GM03348 (cell line): ENCODE measurements at regions not wholly inside any gene's neighbourhood (a gene's known extent, or its start where the extent isn't known, plus 50 kb on each side); places are given as distances from the start of the nearest gene placed in this dataset.
"Not testable (repeated sequence)": the region's sequence is repeated elsewhere in the genome, so short reads cannot be mapped to it uniquely, and the experiment has no call there.

Experiments used
- DNase-seq: peaks from one replicate; pipeline ENCODE4 v3.0.0; 2012; ENCODE audit warnings: low spot score

DNA sequence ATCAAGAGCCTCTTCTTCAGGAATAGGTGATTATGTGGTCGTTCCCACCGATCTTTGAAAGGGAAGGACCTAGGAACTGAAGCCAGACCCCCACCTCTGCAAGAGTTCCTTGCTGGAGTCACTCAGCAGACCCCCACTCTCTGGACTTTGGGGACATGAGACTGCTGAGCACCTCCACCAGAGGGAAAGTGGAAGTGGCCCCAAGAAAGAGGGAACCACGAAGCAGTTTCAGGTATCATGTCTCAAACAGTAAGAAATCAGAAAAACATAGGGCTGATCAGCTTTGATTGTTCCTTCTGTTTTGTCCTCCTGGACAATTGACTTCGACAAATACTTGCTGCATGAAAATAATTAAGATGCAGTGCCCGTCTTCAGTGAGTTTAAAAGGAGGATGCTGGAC lies 84.2 kb upstream of the ADORA2B start:
- DNase-seq, result not testable (repeated sequence)

GRCh38 chr17:15864061-15864460 lies 80.9 kb upstream of the ADORA2B start:
- DNase-seq, result not testable (repeated sequence)

GRCh38 chr17:15864472-15864871 lies 80.5 kb upstream of the ADORA2B start:
- not testable (repeated sequence) for DNase-seq

GRCh38 chr17:15866015-15866414 lies 78.9 kb upstream of the ADORA2B start:
- DNase-seq, result not testable (repeated sequence)

DNA sequence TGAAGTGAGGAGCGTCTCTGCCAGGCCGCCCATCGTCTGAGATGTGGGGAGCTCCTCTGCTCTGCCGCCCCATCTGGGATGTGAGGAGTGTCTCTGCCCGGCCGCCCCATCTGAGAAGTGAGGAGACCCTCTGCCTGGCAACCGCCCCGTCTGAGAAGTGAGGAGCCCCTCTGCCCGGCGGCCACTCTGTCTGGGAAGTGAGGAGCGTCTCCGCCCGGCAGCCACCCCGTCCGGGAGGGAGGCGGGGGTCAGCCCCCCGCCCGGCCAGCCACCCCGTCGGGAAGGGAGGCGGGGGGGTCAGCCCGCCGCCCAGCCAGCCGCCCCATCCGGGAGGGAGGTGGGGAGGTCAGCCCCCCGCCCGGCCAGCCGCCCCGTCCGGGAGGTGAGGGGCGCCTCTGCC lies 77.6 kb upstream of the ADORA2B start:
- DNase-seq, result not testable (repeated sequence)

DNA sequence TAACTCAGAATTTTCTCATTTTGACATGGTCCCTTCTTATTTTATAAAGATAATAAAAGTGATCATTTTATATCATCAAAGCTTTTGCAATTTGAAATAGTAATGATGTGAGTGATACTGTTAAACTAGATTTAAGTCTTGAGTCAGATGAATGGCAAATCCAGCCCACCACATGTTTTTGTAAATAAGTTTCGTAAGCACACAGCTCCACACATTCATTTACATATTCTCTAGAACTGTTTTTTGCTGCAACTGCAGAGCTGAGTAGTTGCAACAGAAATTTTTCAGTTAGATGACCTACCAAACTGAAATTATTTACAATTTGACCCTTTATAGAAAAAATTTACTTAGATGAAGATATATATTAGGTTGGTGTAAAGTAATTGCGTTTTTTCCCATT lies 75.1 kb upstream of the ADORA2B start:
- DNase-seq, result not testable (repeated sequence)

GRCh38 chr17:15872677-15873076 lies 72.3 kb upstream of the ADORA2B start:
- not testable (repeated sequence) for DNase-seq

DNA sequence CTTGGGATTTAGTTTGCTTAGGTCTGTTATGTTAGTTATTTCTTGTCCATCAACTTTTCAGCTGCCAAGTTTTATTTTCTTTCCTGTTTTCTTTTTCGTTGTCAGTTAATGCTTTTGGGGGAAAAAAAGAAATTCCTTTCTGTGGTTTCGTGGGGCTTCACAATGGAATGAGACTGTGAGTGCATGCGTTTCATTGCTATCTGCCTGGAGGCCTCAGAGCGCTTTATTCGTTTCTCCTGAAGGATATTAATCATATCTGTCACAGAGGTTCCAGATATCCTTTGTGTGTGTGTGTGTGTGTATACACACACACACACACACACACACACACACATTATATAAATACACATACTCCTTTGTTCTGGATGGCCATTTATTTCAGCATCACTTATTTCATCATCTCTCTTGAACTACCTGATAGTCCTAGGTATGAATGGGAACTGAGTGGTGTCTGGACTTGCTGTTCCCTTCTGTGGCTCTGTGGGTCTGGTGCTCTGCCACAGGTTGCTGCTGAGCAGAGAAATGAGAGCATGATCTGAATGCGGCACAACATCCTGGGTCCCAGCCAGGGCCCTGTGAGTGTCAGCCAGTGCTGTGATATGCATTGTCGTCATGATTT lies 66.9 kb upstream of the ADORA2B start:
- DNase-seq, result not testable (repeated sequence)

- DNase-seq, result no peak
Observed at GRCh38 chr17:15882058-15882720, 62.7 kb upstream of the ADORA2B start.

- DNase-seq, result no peak
Observed at GRCh38 chr17:15882777-15883176, 62.2 kb upstream of the ADORA2B start.

- DNase-seq, result no peak
Observed at GRCh38 chr17:15883617-15884111, 61.3 kb upstream of the ADORA2B start.

- no peak for DNase-seq
Observed at GRCh38 chr17:15884731-15885130, 60.2 kb upstream of the ADORA2B start.

DNA sequence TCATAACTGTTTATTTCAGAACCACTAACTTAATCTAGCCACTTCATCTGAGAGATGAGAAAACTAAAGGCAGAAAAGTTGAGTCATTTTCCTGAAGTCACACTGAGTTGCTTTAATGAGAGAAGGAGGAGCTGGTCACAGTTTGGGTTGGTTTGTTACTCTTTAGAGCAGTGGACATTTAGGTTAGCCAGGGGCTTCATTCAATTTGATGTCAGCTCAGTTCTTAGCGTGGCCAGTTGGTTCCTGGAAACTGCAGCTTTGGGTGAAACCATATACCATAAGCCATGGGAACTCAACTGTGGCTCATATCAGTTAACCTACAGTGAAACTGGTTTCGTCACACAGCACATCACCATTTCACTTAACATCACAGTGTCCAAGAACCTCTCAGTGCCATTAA lies 59.2 kb upstream of the ADORA2B start:
- no peak for DNase-seq

- no peak for DNase-seq
Observed at GRCh38 chr17:15886221-15886620, 58.7 kb upstream of the ADORA2B start.

GRCh38 chr17:15886804-15887203 lies 58.1 kb upstream of the ADORA2B start:
- no peak for DNase-seq

GRCh38 chr17:15888436-15888835 lies 56.5 kb upstream of the ADORA2B start:
- no peak for DNase-seq

DNA sequence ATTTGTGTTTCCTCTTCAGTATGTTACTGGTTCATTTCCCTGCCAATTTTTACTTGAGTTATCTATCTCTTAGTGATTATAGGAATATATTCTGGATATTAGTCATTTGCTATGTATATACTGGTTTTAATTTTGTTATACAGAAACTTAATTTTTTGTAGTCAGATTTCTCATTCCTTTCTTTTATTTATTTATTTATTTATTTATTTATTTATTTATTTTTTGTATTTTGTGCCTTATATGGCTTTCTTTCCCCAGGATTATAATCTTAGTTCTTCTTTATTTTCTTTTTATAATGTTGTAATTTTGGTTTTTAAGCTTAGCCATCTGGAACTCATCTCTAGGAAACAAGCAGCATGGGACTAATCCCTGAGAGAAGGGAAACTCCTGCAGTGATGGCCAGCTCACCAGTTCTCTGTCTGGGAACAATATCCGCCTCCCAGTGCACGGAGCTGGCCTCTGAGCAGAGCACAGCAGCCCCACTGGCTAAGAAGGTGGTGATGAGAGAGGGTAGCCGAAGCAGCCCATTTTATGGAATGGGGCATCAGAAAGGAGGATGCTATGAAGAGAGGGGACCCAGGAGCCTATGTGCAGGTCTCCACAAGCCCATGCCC lies 54.5 kb upstream of the ADORA2B start:
- DNase-seq, result no peak

DNA sequence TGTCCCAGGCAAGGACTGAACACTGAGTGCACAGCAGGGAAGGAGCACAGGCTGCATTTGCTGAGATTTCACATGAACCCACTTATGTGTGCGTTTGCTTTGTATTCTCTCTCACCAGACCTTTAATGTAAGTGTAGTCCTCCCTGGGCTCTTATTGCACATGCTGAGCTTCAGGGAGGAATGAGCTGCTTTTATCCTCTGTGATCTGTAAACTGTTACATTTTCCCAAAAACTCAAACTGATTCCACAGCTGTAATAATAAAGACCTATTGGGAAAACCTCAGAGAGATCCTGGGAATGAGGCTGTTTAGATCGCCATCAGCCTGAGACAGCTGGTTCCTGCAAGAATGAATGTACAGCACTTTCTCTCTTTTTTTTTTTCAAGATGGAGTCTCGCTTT lies 53.6 kb upstream of the ADORA2B start:
- DNase-seq, result no peak

DNA sequence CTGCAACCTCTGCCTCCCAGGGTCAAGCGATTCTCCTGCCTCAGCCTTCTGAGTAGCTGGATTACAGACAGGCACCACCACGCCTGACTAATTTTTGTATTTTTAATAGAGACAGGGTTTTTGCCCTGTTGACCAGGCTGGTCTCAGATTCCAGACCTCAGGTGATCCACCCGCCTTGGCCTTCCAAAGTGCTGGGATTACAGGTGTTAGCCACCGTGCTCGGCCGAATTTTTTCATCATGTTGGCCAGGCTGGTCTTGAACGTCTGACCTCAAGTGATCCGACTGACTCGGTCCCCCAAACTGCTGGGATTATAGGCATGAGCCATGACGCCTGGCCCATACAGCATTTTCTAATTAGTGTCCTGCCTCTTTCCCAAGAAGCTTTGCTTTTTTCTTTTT lies 52.7 kb upstream of the ADORA2B start:
- DNase-seq, result no peak

DNA sequence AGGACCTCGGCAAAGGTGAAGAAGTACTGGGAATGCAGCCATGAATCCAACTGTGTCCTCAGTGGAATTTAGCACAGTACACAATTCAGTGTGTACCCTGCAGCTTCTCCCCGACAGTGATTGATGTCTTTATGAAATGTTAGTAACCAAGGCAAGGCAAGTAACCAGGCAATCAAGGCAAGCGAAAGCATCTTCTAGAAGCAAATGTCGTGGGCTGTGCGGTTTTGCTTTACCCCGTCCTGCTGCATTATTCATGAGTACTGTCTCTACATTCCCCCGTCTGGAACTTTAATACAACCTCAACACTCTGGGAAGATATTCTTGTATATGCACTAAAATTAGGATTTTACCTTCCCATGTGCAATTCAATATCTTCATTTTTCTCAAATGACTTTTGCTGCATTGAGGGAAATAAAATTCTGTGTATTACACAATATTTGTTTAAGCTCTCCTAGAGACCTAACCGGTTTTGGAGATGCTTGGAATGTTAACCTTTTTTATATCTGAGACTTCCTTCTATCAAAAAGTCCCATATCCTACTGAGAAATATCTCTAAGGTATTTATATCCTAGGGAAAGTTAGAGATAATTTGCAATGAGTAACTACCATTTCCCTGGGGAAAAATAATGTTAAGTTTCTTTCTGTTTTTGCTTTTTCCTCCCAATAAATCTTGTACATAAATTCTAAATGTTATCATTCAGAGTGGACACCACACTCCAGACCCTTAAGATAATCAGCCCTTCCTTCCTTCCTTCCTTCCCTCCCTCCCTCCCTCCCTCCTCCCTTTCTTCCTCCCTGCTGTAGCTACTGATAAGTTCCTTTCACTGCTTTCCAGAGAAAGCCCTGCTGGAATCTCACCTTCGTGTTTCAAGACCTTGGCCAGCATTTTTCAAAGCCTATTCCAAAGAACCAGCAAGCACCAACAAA lies 51.9 kb upstream of the ADORA2B start:
- no peak for DNase-seq

DNA sequence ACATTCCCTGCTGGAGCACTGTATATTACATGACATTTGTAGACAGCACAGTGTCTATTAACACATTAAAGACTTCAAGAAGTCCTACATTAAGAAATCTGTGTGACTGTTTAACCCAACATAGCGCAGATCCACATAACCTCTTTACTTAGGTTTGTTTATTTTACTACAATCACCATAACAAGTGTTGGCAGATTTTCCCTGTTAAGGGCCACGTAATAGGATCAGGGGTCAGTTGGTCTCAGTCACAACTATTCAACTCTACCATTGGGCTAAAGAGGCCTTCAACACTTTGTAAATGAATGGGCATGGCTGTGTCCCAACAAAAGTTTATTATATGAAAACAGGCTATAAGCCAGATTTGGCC lies 51.3 kb upstream of the ADORA2B start:
- DNase-seq, result no peak

GRCh38 chr17:15894258-15894657 lies 50.7 kb upstream of the ADORA2B start:
- no peak for DNase-seq
